GM21526 (cell line): ENCODE measurements at regions not wholly inside any gene's neighbourhood (a gene's known extent, or its start where the extent isn't known, plus 50 kb on each side); places are given as distances from the start of the nearest gene placed in this dataset.

Experiments used
- ATAC-seq: cut with Tn5 transposase; IDR thresholded peaks from one replicate; pipeline ENCODE4 v1.9.1; 2021; ENCODE audit warnings: moderate library complexity; ENCODE audit not compliant: unreplicated experiment, low FRiP score

DNA sequence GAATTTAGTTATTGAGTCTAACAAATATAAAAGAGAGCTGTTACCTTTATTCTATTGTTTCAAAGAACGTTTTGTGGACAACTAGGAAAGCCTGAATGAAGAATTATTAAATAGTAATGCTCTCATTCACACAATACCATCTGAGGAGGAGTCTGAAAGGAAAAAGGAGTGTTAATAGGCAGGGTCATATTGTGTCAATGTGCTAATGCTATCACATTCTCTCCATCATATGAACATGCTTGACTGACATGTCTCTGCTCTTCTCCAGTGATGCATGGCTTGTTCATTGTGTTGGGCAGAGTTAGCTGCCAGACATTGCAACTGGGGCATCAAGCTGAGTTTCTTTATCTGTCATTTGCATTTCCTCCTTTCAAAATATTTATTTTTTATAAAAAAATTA, 1578.0 kb downstream of the MAT2B start:
- ATAC-seq: no peak

DNA sequence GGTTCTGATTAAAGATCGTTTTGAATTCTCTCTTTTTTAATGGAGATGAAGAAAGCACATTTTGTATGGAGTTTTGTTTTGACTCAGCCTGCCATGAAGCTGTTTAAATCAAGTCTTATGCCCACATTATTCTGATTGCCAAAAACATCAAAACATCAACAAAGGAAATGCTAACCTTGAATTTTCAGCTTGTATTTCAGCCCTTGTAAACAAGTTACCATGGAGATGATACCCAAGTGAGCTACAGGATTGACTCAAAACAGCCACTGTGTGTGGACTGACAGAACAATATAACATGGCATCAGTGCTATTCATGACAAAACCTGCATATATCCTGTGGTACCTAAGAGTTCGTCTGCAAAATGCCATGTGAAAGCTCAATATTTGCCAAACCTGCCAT, 1581.0 kb downstream of the MAT2B start:
- ATAC-seq: no peak

DNA sequence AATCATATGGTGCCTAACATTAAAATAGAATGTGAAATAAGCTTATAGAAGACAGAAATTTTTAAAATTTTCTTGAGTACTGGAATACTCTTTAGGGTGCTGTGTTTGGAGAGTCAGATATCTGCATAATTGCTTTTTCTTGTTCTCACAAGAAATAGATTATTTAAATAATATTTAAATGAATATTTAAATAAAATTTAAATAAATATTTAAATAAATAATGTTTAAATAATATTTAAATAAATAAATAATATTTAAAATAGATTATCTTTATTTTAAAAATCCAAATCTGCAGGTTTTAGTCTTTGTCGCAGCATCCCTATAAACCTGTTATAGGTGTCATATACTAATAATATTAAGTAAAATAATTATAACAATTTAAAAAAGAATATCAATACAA, 1589.4 kb downstream of the MAT2B start:
- ATAC-seq: no peak

DNA sequence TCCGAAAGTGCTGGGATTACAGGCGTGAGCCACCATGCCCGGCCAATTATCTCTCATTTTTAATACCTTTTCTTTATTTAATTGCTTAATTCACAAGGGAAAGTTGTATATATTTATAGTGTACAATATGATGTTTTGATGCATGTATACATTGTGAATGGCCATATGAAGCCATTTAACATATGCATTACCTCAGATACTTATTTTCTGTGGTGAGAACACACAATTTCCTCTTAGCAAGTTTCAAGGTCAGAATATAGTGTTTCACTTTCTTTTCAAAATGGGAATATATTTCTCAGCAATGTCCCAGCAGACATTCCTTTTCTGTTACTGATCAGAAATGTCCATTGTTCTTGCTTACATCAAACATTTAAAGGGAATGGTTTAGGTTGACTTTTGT, 1596.3 kb downstream of the MAT2B start:
- no peak for ATAC-seq

DNA sequence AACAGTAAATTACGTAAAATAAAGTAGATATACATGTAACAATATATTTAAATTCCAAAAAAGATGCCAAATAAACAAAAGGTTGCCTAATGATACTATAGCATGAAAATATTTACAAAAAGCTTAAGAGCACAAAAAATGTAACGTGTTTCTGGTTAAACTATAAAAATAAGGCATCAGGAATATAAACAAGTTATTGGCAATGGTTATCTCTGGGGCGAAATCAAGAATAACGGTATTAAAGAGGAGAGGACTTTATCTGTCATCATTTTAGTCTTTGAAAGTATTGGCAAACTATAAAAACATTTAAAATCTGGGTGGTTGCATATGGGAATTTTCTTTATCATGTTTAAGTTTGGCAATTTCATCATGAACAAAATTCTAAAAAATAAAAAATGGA, 1599.2 kb downstream of the MAT2B start:
- ATAC-seq: no peak

DNA sequence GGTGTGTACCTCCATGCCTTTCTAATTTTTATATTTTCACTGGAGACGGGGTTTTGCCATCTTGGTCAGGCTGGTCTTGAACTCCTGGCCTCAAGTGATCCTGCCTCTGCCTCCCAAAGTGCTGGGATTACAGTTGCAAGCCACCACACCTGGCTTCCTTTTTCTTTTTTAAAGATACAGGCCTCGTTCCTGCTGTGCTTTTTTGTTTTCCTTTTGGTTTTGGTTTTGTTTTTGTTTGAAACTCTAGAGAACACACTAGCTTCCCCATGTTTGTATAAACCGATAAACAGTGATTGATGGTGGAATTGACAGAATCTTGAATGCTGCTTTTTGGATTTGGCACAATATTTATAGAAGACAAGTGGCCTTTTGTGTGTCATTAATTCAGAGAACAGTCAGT, 1603.4 kb downstream of the MAT2B start:
- no peak for ATAC-seq

DNA sequence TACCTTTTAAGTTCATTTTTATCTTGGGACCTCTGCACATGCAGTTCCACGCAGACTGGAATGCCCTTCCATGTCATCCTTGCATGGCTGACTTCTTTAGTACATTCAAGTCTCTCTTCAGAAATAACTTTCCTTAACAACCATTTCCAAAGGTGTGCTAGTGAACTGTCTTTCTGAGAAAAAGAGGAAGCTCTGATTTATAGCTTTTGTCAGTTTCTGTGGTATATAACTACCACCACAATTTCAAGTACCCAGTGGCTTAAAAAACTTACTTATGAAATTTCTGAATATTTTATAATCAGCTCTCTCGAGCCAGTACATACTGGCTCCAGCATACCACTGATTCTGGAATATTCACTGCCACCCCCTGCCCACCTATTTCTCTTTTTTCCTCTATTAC, 1613.8 kb downstream of the MAT2B start:
- no peak for ATAC-seq

DNA sequence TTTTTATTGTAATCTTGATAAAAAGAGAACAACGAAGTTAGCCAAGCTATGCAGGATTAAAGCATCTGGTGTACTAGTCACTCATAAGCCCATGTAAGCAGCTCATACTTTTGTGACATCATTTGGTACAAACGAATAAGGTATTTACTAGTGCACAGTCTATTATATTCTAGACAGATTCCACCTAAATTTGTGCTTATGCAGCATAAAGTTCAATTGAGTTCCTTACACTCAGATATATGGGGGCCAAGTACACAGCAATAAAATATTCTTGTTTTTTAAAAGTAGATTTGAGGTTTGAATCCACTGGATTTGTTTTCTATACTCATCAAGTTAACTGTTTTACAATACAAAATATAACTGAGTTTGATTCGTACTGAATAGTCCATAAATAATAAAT, 1621.2 kb downstream of the MAT2B start:
- no peak for ATAC-seq

DNA sequence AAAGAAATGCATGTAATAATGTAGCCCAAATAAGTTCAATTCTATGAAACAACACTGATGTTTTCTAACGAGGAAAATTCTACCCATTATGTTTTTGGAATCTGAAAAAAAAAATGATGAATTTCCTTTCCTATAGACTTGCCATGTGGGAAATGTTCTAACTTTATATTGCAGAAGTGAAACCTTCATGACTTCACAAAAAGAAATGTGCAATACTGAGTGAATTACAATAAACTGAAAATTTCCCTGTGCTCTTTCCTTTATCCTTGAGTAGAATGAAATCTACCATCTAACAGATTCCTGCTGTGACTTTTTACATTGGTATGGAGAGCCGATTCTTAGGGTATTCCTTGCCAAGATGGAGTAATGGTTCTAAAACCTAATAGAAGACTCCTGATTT, 1622.5 kb downstream of the MAT2B start:
- ATAC-seq: no peak

DNA sequence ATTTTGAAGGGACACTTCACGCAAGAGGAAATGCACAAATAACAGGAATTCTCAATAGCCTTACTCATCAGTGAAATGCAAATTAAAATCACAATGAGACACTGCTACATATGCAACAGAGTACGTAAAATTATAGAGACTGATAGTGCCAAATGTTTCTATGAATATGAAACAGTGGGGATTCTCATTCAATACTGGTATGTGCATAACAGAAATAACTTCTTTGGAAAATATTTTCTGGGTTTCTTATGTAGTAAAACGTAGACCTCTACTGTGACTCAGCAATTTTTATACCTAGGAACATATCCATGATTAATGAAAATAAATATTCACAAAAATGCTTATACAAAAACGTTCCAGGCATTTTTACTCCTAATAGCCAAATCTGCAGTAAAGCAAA, 1625.2 kb downstream of the MAT2B start:
- ATAC-seq: no peak

DNA sequence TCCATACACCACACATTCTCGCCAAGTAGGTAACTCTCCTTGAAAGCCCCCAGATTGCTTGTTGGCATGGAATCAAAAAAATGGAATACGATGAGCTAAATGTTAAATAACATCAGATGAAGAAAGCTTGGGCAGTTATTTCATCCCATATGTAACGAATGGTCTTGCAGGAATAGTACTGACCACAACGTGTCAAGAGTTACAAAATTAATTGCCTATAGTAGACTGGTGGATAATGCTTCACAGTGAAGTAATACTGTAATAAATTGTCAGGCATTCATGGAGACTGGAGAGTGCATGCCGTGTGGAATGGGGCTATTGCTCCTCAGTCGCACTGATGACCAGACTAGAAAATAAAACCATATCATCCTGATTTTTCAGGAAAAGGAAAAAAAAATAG, 1628.7 kb downstream of the MAT2B start:
- no peak for ATAC-seq

DNA sequence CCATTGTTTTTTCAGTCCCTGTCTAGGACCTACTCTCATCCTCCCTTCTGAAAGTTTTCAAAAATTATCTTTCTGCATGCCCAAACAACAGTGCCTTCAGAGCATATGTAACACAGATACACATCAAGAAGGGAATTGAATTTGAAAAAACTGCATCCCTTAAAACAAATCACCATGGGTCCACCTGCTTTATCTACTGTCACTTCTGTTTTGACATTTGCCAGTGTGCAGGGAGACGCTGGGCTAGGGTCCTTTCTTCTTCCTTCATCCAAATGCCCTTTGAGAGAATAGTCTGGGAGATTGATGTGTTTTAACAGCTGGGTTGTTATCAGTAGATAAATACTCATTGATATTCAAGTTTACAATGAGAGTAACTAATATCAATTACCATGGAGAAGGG, 1630.1 kb downstream of the MAT2B start:
- ATAC-seq: no peak

DNA sequence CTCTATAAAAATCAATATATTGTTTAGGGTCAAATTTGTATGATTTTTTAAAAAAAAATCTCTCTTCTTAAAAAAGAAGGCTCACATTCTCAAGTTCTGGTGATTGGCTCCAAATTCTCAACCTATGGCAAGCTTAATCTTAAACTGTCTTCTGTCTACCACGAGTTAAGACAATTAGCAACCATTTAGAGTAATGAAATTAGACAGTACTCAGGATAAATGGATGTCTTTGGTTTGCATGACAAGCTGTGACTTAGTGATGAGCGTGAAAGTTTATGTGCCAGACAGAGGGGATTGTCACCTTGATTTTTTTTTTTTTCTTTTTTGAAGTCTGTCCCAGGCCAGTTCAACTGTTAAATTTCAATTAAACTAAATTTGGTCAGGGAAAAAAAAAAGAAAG, 1632.3 kb downstream of the MAT2B start:
- no peak for ATAC-seq

DNA sequence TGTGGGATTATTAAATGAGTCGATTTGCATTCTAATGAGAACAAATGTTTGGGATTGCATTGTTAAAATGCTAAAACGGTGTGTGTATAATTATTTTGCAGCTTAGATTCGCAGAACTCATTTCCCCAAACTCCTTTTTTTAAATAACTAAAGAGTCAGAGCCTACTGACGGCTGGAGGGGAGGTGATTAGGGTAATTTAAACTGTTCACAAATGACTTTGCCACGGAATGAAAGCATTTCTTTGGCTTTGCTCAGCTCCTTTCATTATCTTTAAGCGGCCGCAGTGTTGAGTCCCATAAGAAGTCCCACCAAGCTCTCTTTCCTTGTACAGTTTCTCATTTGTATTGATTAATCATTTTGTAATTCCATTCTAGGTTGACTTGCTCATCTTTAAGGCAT, 1632.8 kb downstream of the MAT2B start:
- ATAC-seq: no peak

DNA sequence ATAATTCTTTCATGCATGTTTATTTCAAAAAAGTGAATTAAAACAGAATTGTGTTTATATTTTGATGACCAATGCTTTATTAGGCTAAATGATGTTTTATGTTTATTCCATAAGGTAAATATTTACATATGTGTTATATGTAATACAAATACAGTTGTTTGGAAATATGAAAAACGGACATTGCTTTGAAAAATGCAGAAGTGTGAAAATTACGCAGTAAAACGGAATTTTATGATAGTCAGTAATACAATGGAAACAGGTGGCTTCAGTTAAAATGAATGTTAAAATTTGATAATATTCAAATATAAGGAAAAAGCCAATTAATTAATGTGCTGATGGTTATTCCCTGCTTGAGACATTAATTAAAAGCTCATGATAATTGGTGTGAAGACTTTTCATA, 1633.8 kb downstream of the MAT2B start:
- ATAC-seq: no peak

DNA sequence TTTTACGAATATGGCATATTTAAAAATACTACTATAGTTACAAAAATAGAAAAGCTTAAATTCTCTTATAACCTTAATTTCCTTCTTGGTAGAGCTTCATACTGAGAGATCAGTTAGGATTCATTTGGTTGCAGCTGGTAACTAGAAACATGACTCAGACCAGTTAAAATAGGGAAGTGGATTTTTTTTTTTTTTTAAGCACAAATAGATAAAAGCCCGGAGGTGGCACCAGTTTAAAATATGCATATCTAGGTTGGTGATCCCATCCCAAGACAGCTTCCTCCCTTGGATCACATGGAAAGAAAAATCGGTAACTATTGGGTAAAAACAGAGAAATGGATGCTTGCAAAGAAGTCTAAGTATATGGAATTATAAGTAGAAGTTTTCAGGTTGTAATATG, 1634.3 kb downstream of the MAT2B start:
- no peak for ATAC-seq

DNA sequence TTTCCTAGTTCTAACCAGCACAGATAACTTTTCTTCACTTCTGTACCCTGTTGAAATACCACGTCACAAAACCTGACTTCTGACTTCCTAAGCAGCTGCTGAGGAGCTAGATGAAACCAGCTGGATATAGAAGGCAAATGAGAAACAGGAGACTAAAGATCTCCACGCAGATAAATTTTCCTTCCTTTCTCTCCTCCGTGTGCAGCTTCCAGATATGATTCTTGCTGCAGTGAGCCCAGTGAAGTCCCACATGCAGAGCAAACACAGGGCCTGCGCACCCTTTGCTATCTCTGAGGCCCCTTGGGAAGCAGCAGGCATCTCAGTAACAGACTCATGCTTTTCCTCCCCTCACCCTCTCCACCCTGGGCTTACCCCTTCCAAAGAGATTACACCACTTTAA, 1638.3 kb downstream of the MAT2B start:
- ATAC-seq: no peak

DNA sequence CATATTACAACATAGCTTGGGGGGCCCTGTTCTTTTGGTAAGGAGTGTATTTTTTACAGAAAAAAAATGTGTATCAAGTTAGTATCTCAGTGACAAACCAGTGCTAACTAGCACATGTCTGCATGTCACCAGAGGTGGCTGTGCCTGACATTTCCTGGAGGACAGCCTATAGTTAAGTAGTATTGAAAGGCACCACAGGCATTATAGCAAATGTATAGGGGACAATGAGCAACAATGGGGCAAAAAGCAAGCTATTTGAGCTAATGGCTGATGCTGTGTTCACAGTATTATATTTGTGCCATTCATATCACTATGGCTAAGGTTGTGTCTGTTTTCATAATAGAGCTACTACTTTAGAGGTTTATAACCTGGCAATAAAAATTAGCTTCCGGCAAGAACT, 1644.0 kb downstream of the MAT2B start:
- no peak for ATAC-seq

DNA sequence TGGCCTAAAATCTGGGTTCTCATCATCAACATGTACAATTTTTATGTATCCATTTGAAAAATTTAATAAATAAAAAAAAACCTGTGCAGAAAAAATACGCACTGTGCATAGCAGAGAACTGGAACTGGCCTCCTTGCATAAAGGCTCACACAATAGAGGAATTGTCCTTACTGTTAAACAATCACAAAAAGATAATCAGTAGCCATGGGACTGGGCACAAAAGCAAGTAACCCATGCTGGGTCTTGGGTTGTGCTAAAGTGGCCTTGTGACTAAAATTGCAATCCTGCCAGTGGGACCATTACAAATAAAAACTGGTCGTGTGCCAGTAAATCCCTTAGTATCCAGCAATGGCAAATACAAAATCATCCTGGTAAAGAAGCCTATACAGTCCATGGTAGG, 1646.6 kb downstream of the MAT2B start:
- no peak for ATAC-seq

DNA sequence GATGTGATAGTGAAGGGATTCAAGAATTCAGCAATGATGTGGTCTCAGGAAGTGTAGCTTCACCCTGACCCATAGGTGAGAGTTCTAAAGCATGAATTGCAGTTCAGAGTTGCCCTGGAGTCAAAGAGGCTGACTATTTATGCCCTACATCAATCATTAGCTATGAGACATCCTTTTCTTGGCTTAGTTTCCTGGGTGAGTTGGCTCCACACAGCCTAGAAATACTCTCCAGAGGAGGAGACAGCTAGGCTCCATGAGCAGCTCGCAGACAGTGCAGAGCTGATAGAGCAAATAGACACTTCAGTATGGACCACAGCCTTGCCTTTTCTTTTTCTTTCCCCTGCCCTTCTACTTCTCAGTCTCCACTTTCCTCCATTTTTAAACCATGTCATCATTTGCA, 1651.8 kb downstream of the MAT2B start:
- ATAC-seq: no peak

DNA sequence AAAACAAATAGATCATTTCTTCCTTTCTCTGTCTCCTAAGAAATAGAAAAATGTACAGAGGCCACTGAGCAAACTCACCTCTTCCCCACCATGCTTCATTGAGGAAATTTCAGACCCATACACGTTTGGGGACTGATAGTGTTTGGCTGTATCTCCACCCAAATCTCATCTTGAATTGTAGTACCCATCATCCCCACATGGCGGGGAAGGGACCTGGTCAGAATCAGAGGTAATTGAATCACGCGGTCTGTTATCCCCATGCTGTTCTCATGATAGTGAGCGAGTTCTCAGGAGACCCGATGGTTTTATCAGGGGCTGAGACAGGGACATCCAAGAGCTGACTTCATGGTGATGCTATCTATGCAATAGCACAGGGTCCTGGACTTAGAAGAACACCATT, 1655.8 kb downstream of the MAT2B start:
- no peak for ATAC-seq

DNA sequence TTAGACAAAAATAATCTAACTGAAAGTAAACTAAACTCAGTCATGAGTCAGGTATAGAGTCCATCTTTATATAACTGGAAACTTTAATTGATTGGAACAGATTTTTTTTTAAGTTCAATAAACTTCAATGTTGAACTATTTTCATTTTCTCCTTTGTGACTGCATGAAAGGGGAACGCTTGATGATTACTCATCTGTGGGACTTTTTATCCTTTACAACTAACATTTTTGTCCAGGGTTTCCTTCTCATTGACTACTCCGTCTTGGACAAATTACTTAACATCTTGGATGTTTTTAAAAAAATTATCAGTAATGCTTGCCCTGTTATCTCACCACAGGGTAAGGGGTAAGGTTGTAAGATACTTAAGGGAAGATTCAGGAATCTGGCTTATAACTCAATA, 1658.4 kb downstream of the MAT2B start:
- no peak for ATAC-seq

DNA sequence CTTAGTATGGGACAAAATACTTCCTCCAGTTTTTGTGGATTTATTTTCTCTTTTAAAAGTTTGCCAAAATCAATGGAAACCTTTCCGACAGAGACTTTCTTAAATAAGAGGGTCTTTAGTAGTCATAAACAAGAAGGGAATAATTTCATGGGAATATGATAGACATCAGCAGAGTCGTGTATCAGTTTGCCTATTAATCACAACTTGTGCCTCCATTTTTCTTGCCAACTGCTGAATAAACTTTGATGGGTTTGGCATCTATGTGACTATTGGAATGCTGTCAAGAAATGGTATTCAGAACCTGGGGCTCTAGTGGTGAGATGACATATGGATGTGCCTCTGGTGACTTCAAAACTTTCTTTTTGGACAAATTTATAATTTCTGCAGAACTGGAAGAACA, 1668.2 kb downstream of the MAT2B start:
- no peak for ATAC-seq

DNA sequence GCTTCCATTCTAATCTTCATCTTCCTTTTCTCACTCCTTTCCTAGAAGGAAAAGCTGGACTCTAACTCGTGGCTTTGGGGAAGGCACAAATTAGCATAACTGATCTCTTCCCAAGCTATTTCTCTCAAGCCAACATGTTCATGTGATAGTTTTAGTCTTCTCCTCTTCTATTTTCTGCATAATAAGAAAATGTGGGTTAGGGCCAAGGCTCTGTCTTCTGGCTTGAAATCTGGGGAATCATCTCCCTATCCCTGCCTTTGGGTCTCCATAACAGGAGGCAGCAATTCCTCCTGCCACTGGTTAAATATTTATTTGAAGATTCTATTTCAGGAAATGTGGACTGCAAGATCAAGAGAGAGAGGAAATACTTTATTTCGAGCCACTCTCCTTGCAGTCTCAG, 1669.6 kb downstream of the MAT2B start:
- ATAC-seq: no peak
